ENCODE measurements at regions not wholly inside any gene's neighbourhood (a gene's known extent, or its start where the extent isn't known, plus 50 kb on each side); places are given as distances from the start of the nearest gene placed in this dataset.
"Not testable (repeated sequence)": the region's sequence is repeated elsewhere in the genome, so short reads cannot be mapped to it uniquely, and the experiment has no call there.

GRCh38 chr3:177249203-177249602 is 51.9 kb upstream of the TBL1XR1 start:
- peak in 1 of 2 donors; percentile 55 for DNase-seq

- DNase-seq = no peak
Measured at GRCh38 chr3:177250151-177250550, 52.9 kb upstream of the TBL1XR1 start.

DNA sequence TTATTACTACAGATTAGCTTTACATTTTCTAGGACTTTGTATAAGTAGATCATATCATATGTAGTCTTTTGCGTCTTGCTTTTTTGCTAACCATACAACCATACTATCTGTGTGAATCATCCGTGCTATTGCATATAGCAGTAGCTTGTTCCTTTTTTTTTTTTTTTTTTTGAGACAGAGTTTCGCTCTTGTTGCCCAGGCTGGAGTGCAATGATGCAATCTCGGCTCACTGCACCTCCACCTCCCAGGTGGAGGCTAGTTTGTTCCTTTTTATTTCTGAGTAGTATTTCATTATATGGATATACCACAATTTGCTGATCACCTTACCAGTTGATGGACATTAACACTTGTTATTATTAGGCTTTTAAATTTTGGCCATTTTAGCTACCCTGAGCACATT is 54.5 kb upstream of the TBL1XR1 start:
- DNase-seq = peak; percentile 68 to 73

- DNase-seq = no peak
Measured at GRCh38 chr3:177257006-177257405, 59.7 kb upstream of the TBL1XR1 start.

- no peak for DNase-seq
Measured at GRCh38 chr3:177257625-177258024, 60.3 kb upstream of the TBL1XR1 start.

DNA sequence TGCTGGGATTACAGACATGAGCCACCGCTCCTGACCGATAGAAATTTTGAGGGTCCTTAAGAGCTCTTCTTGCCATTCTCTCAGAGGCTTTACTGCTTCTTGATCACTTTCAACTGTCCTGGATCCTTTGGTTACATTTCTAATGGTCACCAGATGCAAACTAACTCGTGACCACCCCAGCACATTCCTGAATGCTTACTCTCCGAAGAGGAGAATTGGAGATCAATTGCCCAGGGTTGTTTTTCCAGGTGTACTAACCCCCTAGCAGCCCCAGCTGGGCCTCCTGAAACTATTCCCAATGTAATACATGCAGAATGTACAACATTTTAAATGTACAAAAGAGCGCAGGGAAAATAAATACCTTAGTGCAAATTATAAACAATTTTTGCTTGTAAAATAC is 65.1 kb upstream of the TBL1XR1 start:
- no peak for DNase-seq

- DNase-seq = no peak
Measured at GRCh38 chr3:177263615-177264368, 66.5 kb upstream of the TBL1XR1 start.

DNA sequence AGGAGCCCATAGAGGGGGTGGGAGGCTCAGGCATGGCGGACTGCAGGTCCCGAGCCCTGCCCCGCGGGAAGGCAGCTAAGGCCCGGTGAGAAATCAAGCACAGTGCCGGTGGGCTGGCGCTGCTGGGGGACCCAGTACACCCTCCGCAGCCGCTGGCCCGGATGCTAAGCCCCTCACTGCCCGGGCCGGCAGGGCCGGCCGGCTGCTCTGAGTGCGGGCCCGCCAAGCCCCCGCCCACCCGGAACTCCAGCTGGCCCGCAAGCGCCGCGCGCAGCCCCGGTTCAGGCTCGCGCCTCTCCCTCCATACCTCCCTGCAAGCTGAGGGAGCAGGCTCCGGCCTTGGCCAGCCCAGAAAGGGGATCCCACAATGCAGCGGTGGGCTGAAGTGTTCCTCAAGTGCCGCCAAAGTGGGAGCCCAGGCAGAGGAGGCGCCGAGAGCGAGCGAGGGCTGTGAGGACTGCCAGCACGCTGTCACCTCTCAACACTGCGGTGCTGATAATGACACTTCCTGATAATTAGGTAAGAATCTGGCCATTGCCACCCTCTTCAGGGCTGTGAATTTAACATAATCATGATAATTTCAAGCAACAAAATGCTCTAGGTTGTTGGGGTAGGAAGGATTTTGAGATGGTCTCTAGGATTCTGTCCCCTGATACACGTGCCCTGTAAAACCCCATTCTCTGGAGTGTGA is 74.7 kb upstream of the TBL1XR1 start:
- not testable (repeated sequence) for DNase-seq

DNA sequence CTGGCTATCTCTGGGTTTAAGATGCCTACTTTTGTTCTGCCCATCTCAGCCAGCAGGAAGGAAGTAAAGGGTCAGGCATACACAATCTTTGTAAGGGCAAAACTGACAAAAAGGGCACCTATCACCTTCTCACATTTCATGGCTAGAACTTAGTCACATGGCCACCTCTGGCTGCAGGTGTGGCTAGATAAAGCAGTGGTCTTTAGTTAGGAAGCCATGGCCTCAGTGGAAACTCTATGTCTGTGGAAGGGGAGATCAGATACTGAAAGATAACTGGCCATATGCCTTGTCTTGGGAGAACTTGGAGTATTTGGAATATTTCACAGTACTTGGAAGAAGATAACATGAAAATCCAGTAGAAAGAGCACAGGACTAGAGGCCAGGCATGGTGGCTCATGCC is 80.7 kb upstream of the TBL1XR1 start:
- no peak for DNase-seq

GRCh38 chr3:177279118-177279815 is 82.0 kb upstream of the TBL1XR1 start:
- no peak for DNase-seq

DNA sequence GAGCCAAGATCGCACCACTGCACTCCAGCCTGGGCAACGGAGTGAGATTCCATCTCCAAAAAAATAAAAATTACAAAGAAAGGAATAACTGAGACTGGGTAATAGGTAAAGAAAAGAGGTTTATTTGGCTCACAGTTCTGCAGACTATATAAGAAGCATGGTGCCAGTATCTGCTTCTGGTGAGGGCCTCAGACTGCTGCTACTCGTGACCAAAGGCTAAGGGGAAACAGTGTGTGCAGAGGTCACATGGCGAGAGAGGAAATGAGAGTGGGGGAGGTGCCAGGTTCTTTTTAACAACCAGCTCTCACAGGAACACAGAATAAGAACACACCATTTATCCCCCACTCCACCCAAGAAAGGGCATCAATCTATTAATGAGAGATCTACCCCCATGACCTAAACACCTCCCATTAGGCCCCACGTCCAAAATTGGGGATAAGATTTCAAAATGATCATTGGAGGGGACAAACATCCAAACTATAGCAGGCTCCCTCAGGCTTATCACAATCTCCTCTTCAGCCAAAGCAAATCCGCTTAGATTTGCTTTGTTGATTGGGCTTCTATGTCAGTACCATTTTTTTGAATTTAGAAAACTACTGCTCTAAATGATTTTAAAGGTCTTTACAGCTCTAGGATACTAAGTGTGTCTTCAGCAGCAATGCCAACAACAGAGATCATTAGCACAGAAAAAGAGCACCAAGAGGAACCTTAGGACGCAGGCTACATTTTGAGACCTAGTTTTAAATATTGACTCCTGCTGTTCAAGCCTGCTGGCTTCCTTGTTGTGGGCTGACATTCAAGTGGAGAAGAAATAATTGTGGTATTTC is 84.2 kb upstream of the TBL1XR1 start:
- peak in 1 of 2 donors; percentile 13 for DNase-seq

GRCh38 chr3:177282119-177282655 is 84.9 kb upstream of the TBL1XR1 start:
- DNase-seq = no peak

DNA sequence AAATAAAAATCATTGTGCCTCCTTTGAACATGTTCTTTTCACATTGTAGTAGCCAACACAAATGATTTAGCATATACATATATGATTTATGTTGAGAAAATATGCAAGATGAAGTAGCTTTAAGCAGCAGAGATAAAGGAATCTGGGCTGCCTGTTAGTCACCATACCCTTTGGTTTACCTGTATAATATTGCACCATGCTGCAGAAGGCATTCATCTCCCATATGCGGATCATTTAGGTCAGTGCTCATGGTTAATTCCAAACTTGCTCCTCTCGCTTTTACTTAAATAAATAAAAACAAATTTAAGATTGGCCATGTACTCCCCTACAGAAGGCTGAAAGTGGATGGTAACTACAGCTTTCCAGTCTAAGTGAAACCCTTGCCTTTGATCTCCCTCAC is 86.7 kb upstream of the TBL1XR1 start:
- no peak for DNase-seq

DNA sequence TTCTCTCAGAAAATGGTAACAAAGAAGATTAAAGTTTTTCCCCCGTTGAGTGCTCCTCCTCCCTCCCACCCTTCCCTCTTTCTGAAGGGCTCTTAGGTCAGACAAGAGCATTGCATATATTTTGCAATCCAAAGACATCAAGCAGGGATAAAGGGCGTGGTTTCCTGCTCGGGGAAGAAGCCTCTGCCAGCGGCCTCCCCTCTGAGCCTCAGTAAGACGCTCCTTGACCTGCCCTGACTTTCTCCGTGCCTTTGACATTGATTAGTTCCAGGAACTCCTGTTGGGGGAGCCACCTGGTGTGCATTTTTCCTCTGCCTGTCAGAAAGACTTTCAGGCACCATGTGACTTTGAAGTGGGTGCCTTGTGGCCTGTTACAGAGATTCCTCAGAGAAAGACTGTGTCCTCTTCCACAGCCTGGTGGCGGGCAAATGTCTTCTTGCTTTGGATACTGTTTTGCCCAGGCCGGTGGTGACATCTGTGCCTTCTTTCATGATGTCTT is 87.2 kb upstream of the TBL1XR1 start:
- DNase-seq = peak; percentile 70 to 75

DNA sequence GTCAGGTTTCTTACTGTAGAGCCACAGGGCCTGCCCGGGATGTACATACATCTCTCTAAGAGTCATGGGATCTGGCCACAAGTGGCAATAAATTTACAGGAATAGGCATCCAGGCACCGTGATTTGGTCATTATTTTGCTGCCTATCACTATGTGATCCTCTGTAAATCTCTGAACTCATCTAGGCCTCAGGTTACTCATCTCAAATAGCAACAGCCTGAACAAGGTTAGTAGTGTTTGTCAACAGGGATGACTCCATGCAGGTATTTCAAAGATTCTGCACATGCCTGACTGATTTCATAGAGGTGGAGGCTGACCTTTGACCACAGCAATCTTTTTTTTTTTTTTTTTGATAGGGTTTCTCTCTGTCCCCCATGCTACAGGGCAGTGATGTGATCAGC is 88.8 kb upstream of the TBL1XR1 start:
- DNase-seq = no peak

- DNase-seq = peak; percentile 5 to 27
Measured at GRCh38 chr3:177287231-177287630, 89.9 kb upstream of the TBL1XR1 start.

DNA sequence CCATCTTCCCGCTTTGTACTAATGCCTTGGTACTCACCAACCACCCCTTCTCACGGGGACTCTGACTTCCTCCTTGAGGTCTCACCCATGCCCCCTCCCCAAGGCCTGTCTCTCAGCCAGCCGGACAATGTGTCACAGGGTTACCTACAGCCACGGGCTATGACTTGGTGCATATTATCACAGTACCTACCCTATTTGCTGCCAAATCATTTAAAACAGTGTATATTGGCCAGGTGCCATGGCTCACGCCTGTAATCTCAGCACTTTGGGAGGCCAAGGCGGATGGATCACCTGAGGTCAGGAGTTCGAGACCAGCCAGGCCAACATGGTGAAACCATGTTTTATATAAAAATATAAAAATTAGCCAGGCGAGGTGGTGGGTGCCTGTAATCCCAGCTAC is 93.4 kb upstream of the TBL1XR1 start:
- DNase-seq = no peak

DNA sequence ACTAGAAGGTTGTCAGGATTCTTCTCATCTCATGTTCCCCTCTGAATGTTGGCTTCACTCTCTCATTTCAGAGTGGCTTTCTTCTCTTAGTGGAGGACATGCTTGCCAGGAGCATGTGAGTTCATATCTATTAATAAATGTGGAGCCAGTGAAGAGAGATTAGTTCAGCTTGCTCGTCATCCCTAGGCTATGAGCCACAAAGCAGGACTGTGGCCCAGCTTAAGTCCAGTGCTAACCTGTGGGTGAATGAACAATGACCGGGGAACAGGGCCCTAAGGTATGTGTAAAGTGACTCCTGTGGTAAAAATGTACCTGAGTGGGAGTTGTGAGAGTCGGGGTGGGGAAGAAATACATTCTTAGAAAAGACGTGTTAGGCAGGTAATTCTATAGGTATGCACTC is 96.9 kb upstream of the TBL1XR1 start:
- DNase-seq = no peak

DNA sequence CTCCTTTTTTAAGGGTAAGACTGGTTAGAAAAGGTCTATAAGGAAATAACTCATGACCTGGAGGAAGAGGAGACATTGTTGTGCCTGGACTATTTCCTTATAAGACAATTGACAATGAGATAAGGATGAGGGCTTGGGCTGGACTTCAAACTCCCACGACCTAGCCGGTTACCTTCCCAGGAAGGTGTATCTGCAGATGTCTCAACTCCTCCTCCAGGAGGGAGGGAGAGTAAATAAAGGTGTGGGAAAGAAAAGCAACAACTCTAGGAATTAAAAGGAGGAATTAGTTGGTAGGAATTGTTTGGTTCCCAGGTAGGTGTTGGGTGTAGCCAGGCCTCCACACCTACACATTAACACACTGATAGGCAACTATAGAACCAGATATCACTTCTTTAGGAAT is 97.8 kb upstream of the TBL1XR1 start:
- DNase-seq = no peak

- no peak for DNase-seq
Measured at GRCh38 chr3:177299250-177299649, 102.0 kb upstream of the TBL1XR1 start.

GRCh38 chr3:177300039-177300833 is 103.0 kb upstream of the TBL1XR1 start:
- peak; percentile 41 to 51 for DNase-seq

- no peak for DNase-seq
Measured at GRCh38 chr3:177300842-177301241, 103.6 kb upstream of the TBL1XR1 start.
